HEK293 (cell line): ENCODE measurements at regions not wholly inside any gene's neighbourhood (a gene's known extent, or its start where the extent isn't known, plus 50 kb on each side); places are given as distances from the start of the nearest gene placed in this dataset.

Experiments used
- CTCF ChIA-PET: fragments of 350-600 bp; formaldehyde crosslinking; extraction: SDS; loops from one replicate; lab custom pipeline; 2021; ENCODE audit warnings: antibody characterized with exemption; lab: Yijun Ruan, JAX
- POLR2A ChIA-PET: fragments of 300-600 bp; formaldehyde crosslinking; extraction: SDS; loops from one replicate; lab custom pipeline; 2020; ENCODE audit warnings: antibody characterized with exemption, inconsistent platforms; lab: Yijun Ruan, JAX
- H3K27ac ChIP-seq: fragments of 200-500 bp; sonication (Bioruptor generic); 2 replicates; pipeline ENCODE4 v1.5.1; 2014; ENCODE audit warnings: low read depth, low read length, control low read depth, inconsistent platforms; ENCODE audit errors: extremely low read depth
- H3K36me3 ChIP-seq, 2 experiments: fragments of 200-500 bp in 1 of 2; sonication (Bioruptor generic) in 1 of 2; 1 replicate in 1 of 2; 2 replicates in 1 of 2; pipeline ENCODE4 v1.5.1; 2014 to 2017; ENCODE audit warnings: inconsistent platforms in 2 of 2, low read length in 2 of 2; ENCODE audit not compliant: control insufficient read depth in 2 of 2, insufficient read depth in 1 of 2
- H3K4me1 ChIP-seq: fragments of 200-500 bp; sonication (Bioruptor generic); 2 replicates; pipeline ENCODE4 v1.5.1; 2014; ENCODE audit warnings: mild to moderate bottlenecking, low read length, inconsistent platforms; ENCODE audit not compliant: control insufficient read depth, insufficient read depth
- H3K4me3 ChIP-seq: 2 replicates; pipeline ENCODE4 v1.5.1; 2011; ENCODE audit warnings: low read depth, mild to moderate bottlenecking, control low read depth, low read length, moderate library complexity
- H3K9me3 ChIP-seq: fragments of 200-500 bp; sonication (Bioruptor generic); 2 replicates; pipeline ENCODE4 v1.5.1; 2014; ENCODE audit warnings: low read depth, low read length, inconsistent platforms; ENCODE audit not compliant: control insufficient read depth, insufficient read depth
- GLI2 ChIP-seq: fragments of 450-650 bp; formaldehyde crosslinking; IDR thresholded peaks from 2 replicates; pipeline ENCODE4; 2017; ENCODE audit warnings: missing biosample characterization, missing genetic modification characterization, low read depth, borderline replicate concordance
- IKZF3 ChIP-seq: fragments of 450-650 bp; IDR thresholded peaks from 2 replicates; pipeline ENCODE4 v1.5.0; 2018; ENCODE audit warnings: missing biosample characterization, mild to moderate bottlenecking, missing genetic modification characterization, moderate library complexity
- KLF17 ChIP-seq: fragments of 450-650 bp; formaldehyde crosslinking; IDR thresholded peaks from 2 replicates; pipeline ENCODE4 v1.5.1; 2016; ENCODE audit warnings: missing biosample characterization, missing genetic modification characterization
- PATZ1 ChIP-seq: fragments of 450-650 bp; formaldehyde crosslinking; IDR thresholded peaks from 2 replicates; pipeline ENCODE4 v1.5.1; 2016; ENCODE audit warnings: missing biosample characterization, missing genetic modification characterization
- PRDM6 ChIP-seq: fragments of 450-650 bp; formaldehyde crosslinking; IDR thresholded peaks from 2 replicates; pipeline ENCODE4 v1.5.1; 2017; ENCODE audit warnings: missing biosample characterization, missing genetic modification characterization
- SETDB1 ChIP-seq: IDR thresholded peaks from one replicate; pipeline ENCODE4 v1.6.1; 2017; ENCODE audit warnings: mild to moderate bottlenecking, low read length, moderate library complexity, mixed read lengths; ENCODE audit not compliant: insufficient read length
- WT1 ChIP-seq: fragments of 450-650 bp; formaldehyde crosslinking; IDR thresholded peaks from 2 replicates; pipeline ENCODE4 v1.5.1; 2016; ENCODE audit warnings: missing biosample characterization, missing genetic modification characterization
- ZFP69B ChIP-seq: fragments of 450-650 bp; formaldehyde crosslinking; IDR thresholded peaks from 2 replicates; pipeline ENCODE4 v1.5.1; 2016; ENCODE audit warnings: missing biosample characterization, missing genetic modification characterization
- ZNF10 ChIP-seq: fragments of 450-650 bp; formaldehyde crosslinking; IDR thresholded peaks from 2 replicates; pipeline ENCODE4 v1.5.1; 2017; ENCODE audit warnings: missing biosample characterization, missing genetic modification characterization
- ZNF132 ChIP-seq: fragments of 450-650 bp; formaldehyde crosslinking; IDR thresholded peaks from 2 replicates; pipeline ENCODE4 v1.5.1; 2017; ENCODE audit warnings: missing biosample characterization, missing genetic modification characterization, borderline replicate concordance
- ZNF24 ChIP-seq: fragments of 450-650 bp; formaldehyde crosslinking; IDR thresholded peaks from 2 replicates; pipeline ENCODE4 v1.5.1; 2016; ENCODE audit warnings: missing biosample characterization, missing genetic modification characterization
- ZNF423 ChIP-seq: fragments of 450-650 bp; formaldehyde crosslinking; IDR thresholded peaks from 2 replicates; pipeline ENCODE4 v1.5.1; 2016; ENCODE audit warnings: missing biosample characterization, missing genetic modification characterization
- ZNF449 ChIP-seq: fragments of 450-650 bp; formaldehyde crosslinking; IDR thresholded peaks from 2 replicates; pipeline ENCODE4 v1.5.1; 2017; ENCODE audit warnings: missing biosample characterization, mild to moderate bottlenecking, missing genetic modification characterization, moderate library complexity
- ZNF488 ChIP-seq: fragments of 450-650 bp; formaldehyde crosslinking; IDR thresholded peaks from 2 replicates; pipeline ENCODE4 v1.5.1; 2016; ENCODE audit warnings: missing biosample characterization, missing genetic modification characterization
- ZNF501 ChIP-seq: fragments of 450-650 bp; formaldehyde crosslinking; IDR thresholded peaks from 2 replicates; pipeline ENCODE4 v1.5.1; 2016; ENCODE audit warnings: missing biosample characterization, missing genetic modification characterization
- ZNF513 ChIP-seq: fragments of 450-650 bp; IDR thresholded peaks from 2 replicates; pipeline ENCODE4 v1.5.1; 2018; ENCODE audit warnings: missing biosample characterization, missing genetic modification characterization
- ZNF514 ChIP-seq: fragments of 450-650 bp; formaldehyde crosslinking; IDR thresholded peaks from 2 replicates; pipeline ENCODE4 v1.5.1; 2016; ENCODE audit warnings: missing biosample characterization, missing genetic modification characterization
- ZNF529 ChIP-seq: fragments of 450-650 bp; formaldehyde crosslinking; IDR thresholded peaks from 2 replicates; pipeline ENCODE4 v1.5.1; 2017; ENCODE audit warnings: missing genetic modification characterization, missing biosample characterization; ENCODE audit not compliant: insufficient replicate concordance
- ZNF530 ChIP-seq: fragments of 450-650 bp; formaldehyde crosslinking; IDR thresholded peaks from 2 replicates; pipeline ENCODE4 v1.5.1; 2016; ENCODE audit warnings: low read depth, missing biosample characterization, missing genetic modification characterization
- ZNF645 ChIP-seq: fragments of 450-650 bp; formaldehyde crosslinking; IDR thresholded peaks from 2 replicates; pipeline ENCODE4; 2016; ENCODE audit warnings: missing biosample characterization, missing genetic modification characterization
- ZNF707 ChIP-seq: fragments of 450-650 bp; formaldehyde crosslinking; IDR thresholded peaks from 2 replicates; pipeline ENCODE4 v1.5.1; 2016; ENCODE audit warnings: missing biosample characterization, missing genetic modification characterization
- ZNF768 ChIP-seq: fragments of 450-650 bp; formaldehyde crosslinking; IDR thresholded peaks from 2 replicates; pipeline ENCODE4 v1.5.1; 2018; ENCODE audit warnings: missing biosample characterization, mild to moderate bottlenecking, missing genetic modification characterization
- ZNF830 ChIP-seq: fragments of 450-650 bp; IDR thresholded peaks from 2 replicates; pipeline ENCODE4 v1.5.0; 2018; ENCODE audit warnings: missing biosample characterization, missing genetic modification characterization, low read depth, mild to moderate bottlenecking, moderate library complexity

GRCh38 chr5:7179364-7179763 lies 216.6 kb upstream of the ADCY2 start:
- Histone ChIP-seq H3K4me3 (no peak overlapping the region), H3K27ac (no peak overlapping the region), H3K36me3 (no peaks in the 10 kb centered on the region), H3K9me3 (no peaks in the 10 kb centered on the region), H3K4me1 (no peaks in the 10 kb centered on the region)
- no peak for TF ChIP-seq ZNF132 (tag by site-specific recombination)
- TF ChIP-seq ZNF707 (tag by site-specific recombination) = no peak
- TF ChIP-seq PRDM6 = no peak
- no peak for TF ChIP-seq ZNF10 (tag by site-specific recombination)
- TF ChIP-seq GLI2 (tag by site-specific recombination) = no peak
- no peak for TF ChIP-seq PATZ1 (tag by site-specific recombination)
- ChIA-PET CTCF (no interaction called here), POLR2A (no interaction called here)

- Histone ChIP-seq H3K27ac (no peak overlapping the region), H3K9me3 (no peaks in the 10 kb centered on the region), H3K4me3 (no peak overlapping the region), H3K36me3 (no peaks in the 10 kb centered on the region), H3K4me1 (no peaks in the 10 kb centered on the region)
- TF ChIP-seq KLF17 (no peak), ZNF488 (tag by site-specific recombination) (no peak), ZNF24 (tag by site-specific recombination) (no peak), IKZF3 (tag by site-specific recombination) (no peak), ZNF514 (tag by site-specific recombination) (no peak), ZNF423 (tag by site-specific recombination) (no peak), ZNF830 (tag by site-specific recombination) (no peak)
- ChIA-PET POLR2A (no interaction called here), CTCF (no interaction called here)
Measured at GRCh38 chr5:7181841-7182240, 214.1 kb upstream of the ADCY2 start.

GRCh38 chr5:7185742-7186141 lies 210.2 kb upstream of the ADCY2 start:
- no peaks in the 10 kb centered on the region for H3K36me3 ChIP-seq
- H3K4me1 ChIP-seq = no peaks in the 10 kb centered on the region
- ChIA-PET CTCF (no interaction called here), POLR2A (no interaction called here)
- H3K9me3 ChIP-seq = no peaks in the 10 kb centered on the region
- H3K4me3 ChIP-seq = no peak overlapping the region
- no peak overlapping the region for H3K27ac ChIP-seq
- TF ChIP-seq ZFP69B (tag by site-specific recombination) (no peak), ZNF529 (tag by site-specific recombination) (no peak), SETDB1 (no peak), ZNF645 (tag by site-specific recombination) (no peak), ZNF501 (tag by site-specific recombination) (no peak), ZNF768 (tag by site-specific recombination) (no peak), WT1 (tag by site-specific recombination) (no peak), ZNF513 (no peak), ZNF530 (tag by site-specific recombination) (no peak), ZNF449 (tag by site-specific recombination) (no peak)
